Lung (tissue), 11 donors: ENCODE measurements at regions not wholly inside any gene's neighbourhood (a gene's known extent, or its start where the extent isn't known, plus 50 kb on each side); places are given as distances from the start of the nearest gene placed in this dataset.

Source experiments
- ATAC-seq: fragments of 200-7000 bp; cut with Tn5 transposase; one replicate; pipeline ENCODE4 v1.9.1; 2020; ENCODE audit warnings: moderate number of reproducible peaks; ENCODE audit not compliant: insufficient read depth, low FRiP score
- DNase-seq, 3 donors: peaks; one replicate each; pipeline ENCODE4 v3.0.0-alpha.2; 2013 to 2017
- H3K27ac ChIP-seq, 2 donors: one replicate each; pipeline ENCODE4 v1.5.1; 2013; ENCODE audit warnings: mild to moderate bottlenecking in 2 of 2, moderate library complexity in 2 of 2, control low read depth in 1 of 2, inconsistent platforms in 1 of 2, low read depth in 1 of 2, low read length in 1 of 2
- H3K27me3 ChIP-seq, 3 donors: one replicate each; pipeline ENCODE4 v1.5.1; 2013; ENCODE audit warnings: low read length in 2 of 3; ENCODE audit not compliant: control insufficient read depth in 3 of 3, insufficient read depth in 3 of 3
- H3K36me3 ChIP-seq, 4 donors: one replicate each; pipeline ENCODE4 v1.5.1; 2013; ENCODE audit warnings: low read length in 4 of 4, mild to moderate bottlenecking in 1 of 4, moderate library complexity in 1 of 4; ENCODE audit not compliant: control insufficient read depth in 4 of 4, insufficient read depth in 4 of 4
- H3K4me1 ChIP-seq, 5 donors: one replicate each; pipeline ENCODE4 v1.5.1; 2013; ENCODE audit warnings: low read length in 5 of 5, mild to moderate bottlenecking in 2 of 5, moderate library complexity in 1 of 5; ENCODE audit not compliant: control insufficient read depth in 5 of 5, insufficient read depth in 5 of 5
- H3K4me3 ChIP-seq: one replicate; pipeline ENCODE4 v1.5.1; 2013; ENCODE audit warnings: mild to moderate bottlenecking, control low read depth, moderate library complexity
- H3K9ac ChIP-seq, 2 donors: one replicate each; pipeline ENCODE4 v1.5.1; 2013; ENCODE audit warnings: low read length in 2 of 2, control low read depth in 1 of 2; ENCODE audit not compliant: insufficient read depth in 1 of 2
- H3K9me3 ChIP-seq, 4 donors: one replicate each; pipeline ENCODE4 v1.5.1; 2013; ENCODE audit warnings: low read length in 3 of 4, mild to moderate bottlenecking in 1 of 4, moderate library complexity in 1 of 4; ENCODE audit not compliant: control insufficient read depth in 4 of 4, insufficient read depth in 3 of 4
- CTCF ChIP-seq: IDR thresholded peaks from 2 replicates; pipeline ENCODE4 v1.5.1; 2012; ENCODE audit warnings: mild to moderate bottlenecking; ENCODE audit errors: control extremely low read depth, extremely low read depth
- WGBS, 2 donors: extraction: QIAGEN DNeasy Blood & Tissue Kit; methylation state at CpG; one replicate each; pipeline ENCODE4 v1.1.7; 2013; 5-methylcytosine and 5-hydroxymethylcytosine counted together
- donor health status: control.
- donor health status: control.
- donor health status: Bipolar disorder and iron deficiency.
- donor health status: healthy.
- donor health status: DM: yes; HTN: yes; CAD: no.

- no peak overlapping the region for H3K4me3 ChIP-seq
- DNase-seq: no peak
- H3K27me3 ChIP-seq: no peaks in the 10 kb centered on the region
- H3K9ac ChIP-seq: no peak overlapping the region
- ATAC-seq: no peak
- H3K36me3 ChIP-seq: no peaks in the 10 kb centered on the region
- 80 to 89% methylated on average over 5 of the region's 5 CpGs for WGBS, 2 donors
- H3K9me3 ChIP-seq: peaks cover 0 to 7% (median 0%) of the 10 kb centered on the region in 4 donors
- TF ChIP-seq CTCF: no peak
- no peaks in the 10 kb centered on the region for H3K4me1 ChIP-seq
- H3K27ac ChIP-seq: no peak overlapping the region
Measured at GRCh38 chr2:14358339-14358738, 274.2 kb upstream of the LRATD1 start.

DNA sequence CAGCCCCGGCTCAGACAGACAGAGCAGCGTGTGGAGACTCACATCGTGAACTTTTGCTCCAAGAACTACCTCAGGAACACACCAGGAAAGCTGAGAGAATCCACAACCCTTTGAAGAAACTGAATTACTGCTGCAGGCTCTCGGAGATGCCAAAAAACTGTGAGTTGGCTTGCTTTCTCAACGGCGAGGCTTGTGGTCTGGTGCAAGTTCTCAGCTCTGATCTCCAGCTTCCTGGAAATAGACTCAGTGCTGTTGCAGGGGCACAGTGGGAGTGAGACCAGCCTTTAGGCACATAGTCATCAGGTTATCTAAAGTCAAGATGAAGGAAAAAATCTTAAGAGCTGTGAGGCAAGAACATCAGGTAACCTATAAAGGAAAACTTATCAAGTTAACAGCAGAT, 273.7 kb upstream of the LRATD1 start:
- H3K36me3 ChIP-seq: no peaks in the 10 kb centered on the region
- ATAC-seq: no peak
- peaks cover 0 to 7% (median 0%) of the 10 kb centered on the region in 4 donors for H3K9me3 ChIP-seq
- H3K27ac ChIP-seq: no peak overlapping the region
- no peak for TF ChIP-seq CTCF
- H3K27me3 ChIP-seq: no peaks in the 10 kb centered on the region
- WGBS, 2 donors: 86 to 87% methylated on average over 6 of the region's 6 CpGs
- H3K9ac ChIP-seq: no peak overlapping the region
- H3K4me1 ChIP-seq: no peaks in the 10 kb centered on the region
- no peak for DNase-seq
- no peak overlapping the region for H3K4me3 ChIP-seq

- no peak for TF ChIP-seq CTCF
Measured at GRCh38 chr2:14363137-14363536, 269.4 kb upstream of the LRATD1 start.

GRCh38 chr2:14363976-14364375, 268.5 kb upstream of the LRATD1 start:
- Histone ChIP-seq H3K9ac (no peak overlapping the region), H3K36me3 (no peaks in the 10 kb centered on the region), H3K4me1 (no peaks in the 10 kb centered on the region), H3K27ac (no peak overlapping the region), H3K27me3 (no peaks in the 10 kb centered on the region), H3K4me3 (no peak overlapping the region), H3K9me3 (peaks cover 0 to 7% (median 0%) of the 10 kb centered on the region in 4 donors)
- WGBS, 2 donors: 61 to 71% methylated on average over 3 of the region's 3 CpGs
- ATAC-seq (no peak), DNase-seq (no peak)
- no peak for TF ChIP-seq CTCF

More at GRCh38 chr2:14363137-14363536, 269.4 kb upstream of the LRATD1 start:
- Histone ChIP-seq H3K27me3 (no peaks in the 10 kb centered on the region), H3K4me3 (no peak overlapping the region), H3K36me3 (no peaks in the 10 kb centered on the region), H3K4me1 (no peaks in the 10 kb centered on the region), H3K27ac (no peak overlapping the region), H3K9ac (no peak overlapping the region), H3K9me3 (peaks cover 0 to 7% (median 0%) of the 10 kb centered on the region in 4 donors)
- DNase-seq: no peak
- ATAC-seq: no peak
- 62 to 79% methylated on average over 4 of the region's 4 CpGs for WGBS, 2 donors
